NCI-H748 (cell line): ENCODE measurements at regions not wholly inside any gene's neighbourhood (a gene's known extent, or its start where the extent isn't known, plus 50 kb on each side); places are given as distances from the start of the nearest gene placed in this dataset.

Source experiments
- DNase-seq: peaks from one replicate; lab custom pipeline; 2025; ENCODE audit not compliant: unreplicated experiment; lab: John Stamatoyannopoulos, UW

GRCh38 chr2:15804246-15804619, 136.1 kb upstream of the MYCN start:
- DNase-seq, result no peak

GRCh38 chr2:15804691-15805090, 135.7 kb upstream of the MYCN start:
- DNase-seq, result no peak

DNA sequence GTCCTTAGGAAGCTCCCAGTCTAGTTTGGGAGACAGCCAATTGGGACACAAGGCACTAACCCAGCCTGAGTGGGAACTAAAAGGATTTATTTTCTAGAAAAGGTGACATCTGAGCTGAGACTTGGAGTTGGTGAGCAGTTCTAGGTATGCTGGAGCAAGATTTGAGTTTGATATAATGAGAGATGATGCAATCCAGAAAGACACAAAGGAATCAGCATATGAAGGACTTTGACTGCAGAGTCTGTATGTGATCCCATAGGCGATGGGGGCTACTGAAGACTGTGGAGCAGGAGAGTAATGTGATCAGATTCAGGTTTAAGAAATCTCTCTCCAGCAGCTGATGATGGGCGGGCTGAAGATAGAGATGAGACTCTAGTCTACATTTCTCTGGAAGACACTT, 135.1 kb upstream of the MYCN start:
- DNase-seq, result no peak

GRCh38 chr2:15805772-15806171, 134.6 kb upstream of the MYCN start:
- no peak for DNase-seq

- DNase-seq, result no peak
Observed at GRCh38 chr2:15806801-15807417, 133.4 kb upstream of the MYCN start.

- no peak for DNase-seq
Observed at GRCh38 chr2:15807418-15808203, 132.7 kb upstream of the MYCN start.

DNA sequence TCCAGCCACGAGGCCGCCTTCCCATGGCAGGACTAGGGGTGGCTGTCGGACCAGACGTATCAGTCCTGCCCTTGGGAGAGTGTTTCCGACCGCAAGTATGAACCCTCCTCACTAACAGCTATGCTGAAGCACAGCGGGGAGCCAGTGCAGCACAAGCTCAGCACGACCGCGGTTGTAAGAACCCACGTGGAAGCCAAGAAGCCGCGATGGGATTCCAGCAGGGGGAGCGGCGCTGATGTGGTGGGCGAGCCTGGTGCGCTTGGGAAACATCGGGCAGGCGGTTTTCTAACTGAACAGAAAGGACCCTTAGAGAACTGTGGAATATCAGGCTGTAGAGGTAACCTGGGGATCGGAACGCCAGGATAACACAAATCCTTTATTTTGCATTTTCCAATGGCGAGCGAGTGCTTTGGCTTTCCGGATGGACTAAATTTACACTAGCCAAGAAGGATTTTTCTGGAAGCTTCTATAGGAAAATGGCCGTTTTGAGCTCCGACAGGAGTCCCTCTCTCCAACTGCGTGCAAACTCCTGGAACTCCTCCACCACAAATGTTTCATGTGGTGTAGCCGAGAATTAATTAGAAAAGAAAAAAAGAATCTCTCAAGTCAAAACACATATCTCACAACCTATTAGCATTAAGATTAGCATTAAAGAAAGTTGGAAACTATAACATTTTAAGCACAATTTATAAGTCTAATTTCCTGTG, 132.0 kb upstream of the MYCN start:
- DNase-seq, result no peak

- DNase-seq, result no peak
Observed at GRCh38 chr2:15808944-15809343, 131.4 kb upstream of the MYCN start.

- DNase-seq, result peak; percentile 79
Observed at GRCh38 chr2:15809404-15809803, 130.9 kb upstream of the MYCN start.

DNA sequence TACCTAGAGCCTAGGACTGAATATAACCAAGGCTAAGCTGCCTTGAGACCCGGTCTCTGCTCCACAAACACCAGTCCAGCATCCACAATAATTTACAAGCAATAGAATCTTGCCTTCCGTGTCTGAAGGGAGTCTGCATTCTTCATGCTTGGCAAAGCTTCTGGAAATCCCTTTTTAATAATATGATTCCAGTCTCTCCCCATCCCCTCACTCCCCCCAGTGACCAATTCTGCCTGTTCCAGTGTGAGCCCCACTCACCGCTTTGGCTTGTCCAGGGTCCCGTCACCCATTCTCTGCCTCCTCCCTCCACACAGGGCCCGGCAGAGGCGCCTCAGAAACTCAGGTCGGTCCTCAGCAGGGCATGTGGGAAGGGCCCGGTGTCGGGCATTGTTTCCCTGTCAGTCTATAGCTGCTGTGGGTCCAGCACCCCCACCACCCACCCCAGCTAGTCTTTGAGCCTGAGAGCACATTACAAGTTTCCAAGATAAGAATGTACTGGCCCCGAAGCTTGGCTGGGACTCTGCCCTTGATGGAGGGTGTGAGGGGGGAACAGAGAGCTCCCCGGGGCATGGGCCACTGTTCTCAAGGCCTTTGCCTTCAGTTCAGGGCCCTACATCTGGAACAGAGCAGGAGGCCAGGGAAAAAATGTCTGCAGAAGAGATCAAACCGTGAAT, 129.7 kb upstream of the MYCN start:
- DNase-seq, result no peak

DNA sequence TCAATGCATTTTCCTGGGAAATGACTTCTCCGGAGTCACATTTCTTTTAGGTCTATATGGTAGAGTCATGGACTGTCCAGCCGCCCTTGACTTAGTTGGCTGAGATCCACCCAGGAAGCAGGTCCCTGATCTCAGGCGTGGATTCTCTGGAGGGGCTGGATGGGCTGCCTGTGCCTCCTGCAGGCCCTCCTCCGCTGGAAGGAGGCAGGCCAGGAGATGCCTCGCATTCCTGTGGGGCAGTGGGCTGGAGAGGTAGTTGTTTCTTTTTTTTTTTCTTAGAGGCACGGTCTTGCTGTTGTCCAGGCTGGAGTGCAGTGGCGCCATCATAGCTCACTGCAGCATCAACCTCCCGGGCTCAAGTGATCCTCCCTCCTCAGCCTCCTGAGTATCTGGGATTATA, 129.0 kb upstream of the MYCN start:
- DNase-seq, result no peak

- no peak for DNase-seq
Observed at GRCh38 chr2:15812187-15812780, 128.1 kb upstream of the MYCN start.

DNA sequence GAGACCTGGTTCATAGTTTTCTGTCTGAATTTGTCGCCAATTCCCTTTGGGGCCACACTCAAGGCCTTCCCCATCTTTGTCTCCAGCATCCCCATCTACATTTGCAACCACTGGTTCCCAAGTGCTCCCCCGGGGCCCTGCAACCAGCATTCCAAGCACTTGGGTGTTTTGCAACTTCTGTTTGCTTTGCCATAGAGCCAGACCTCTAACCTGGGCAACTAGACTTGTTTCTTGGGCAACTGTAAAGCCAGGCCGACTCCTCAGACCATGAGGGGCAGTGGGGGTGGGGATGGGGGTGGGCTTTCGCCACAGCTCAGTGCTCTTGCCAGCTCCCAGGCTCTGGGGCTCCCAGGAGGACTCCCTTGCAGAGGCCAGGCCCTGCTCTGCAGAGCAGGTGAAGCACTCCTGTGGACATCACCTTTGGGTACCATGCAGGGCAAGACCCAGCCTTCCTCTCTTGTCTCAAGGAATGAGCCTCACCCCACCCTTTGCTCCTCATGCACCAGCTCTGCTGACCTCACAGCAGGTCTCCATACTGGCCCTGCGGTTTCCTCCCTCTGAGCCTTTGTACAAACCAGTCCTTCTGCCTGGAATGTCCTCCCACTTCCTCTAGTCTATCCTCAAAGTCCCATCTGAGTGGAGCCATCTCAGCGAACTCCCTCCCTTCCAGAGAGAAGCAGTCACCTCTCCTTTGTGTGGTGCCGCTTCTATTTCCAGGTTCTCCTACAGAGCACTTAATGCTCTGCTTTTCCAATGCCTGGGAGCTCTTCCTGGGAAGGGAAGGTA, 126.7 kb upstream of the MYCN start:
- no peak for DNase-seq

DNA sequence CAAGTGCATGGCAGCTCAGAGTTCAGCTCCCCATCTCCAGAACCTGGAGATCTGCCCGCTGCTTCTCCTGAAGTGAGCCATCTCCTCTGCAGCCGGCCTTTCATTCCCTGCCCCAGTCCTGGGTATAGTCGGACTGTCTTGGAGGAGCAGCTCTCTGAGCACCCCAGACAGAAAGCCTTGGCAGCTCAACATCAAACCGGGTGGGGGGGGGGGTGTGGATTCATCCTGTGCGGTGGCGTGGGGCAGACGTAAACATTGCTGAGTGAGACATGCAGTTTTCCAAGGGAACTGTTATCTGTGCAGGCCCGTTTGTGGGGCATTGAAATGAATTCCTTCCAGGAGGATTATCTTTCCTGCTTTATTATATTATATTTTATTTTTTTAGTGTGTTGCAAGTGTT, 125.9 kb upstream of the MYCN start:
- no peak for DNase-seq

- DNase-seq, result no peak
Observed at GRCh38 chr2:15814946-15815345, 125.4 kb upstream of the MYCN start.

GRCh38 chr2:15816226-15816625, 124.1 kb upstream of the MYCN start:
- DNase-seq, result no peak

GRCh38 chr2:15816674-15817406, 123.5 kb upstream of the MYCN start:
- DNase-seq, result no peak

DNA sequence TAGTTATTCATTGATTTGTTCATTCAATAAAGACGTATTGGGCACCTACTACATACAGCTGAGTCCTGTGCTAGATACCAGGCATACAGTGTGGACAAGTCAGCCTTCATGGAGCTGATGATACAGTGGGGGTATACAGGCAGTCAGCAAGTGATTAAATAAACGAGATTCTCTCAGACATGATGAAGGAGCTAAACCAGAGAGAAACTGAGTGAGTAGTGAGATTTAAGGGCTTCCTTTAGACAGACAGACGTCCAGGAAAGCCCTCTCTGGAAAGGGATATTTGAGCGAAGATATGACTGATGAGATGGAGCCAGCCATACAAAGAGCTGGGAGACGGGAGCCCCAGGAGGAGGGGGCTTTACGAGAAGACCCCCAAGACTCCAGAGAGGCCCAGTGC, 122.6 kb upstream of the MYCN start:
- DNase-seq, result no peak

- DNase-seq, result no peak
Observed at GRCh38 chr2:15818318-15818753, 122.0 kb upstream of the MYCN start.

- no peak for DNase-seq
Observed at GRCh38 chr2:15818881-15819280, 121.5 kb upstream of the MYCN start.
